Erythroblast (primary cell): ENCODE measurements at regions not wholly inside any gene's neighbourhood (a gene's known extent, or its start where the extent isn't known, plus 50 kb on each side); places are given as distances from the start of the nearest gene placed in this dataset.

Experiments used
- DNase-seq, 2 experiments: peaks; one replicate each; lab custom pipeline; 2025; lab: John Stamatoyannopoulos, UW
- GATA1 ChIP-seq: IDR thresholded peaks from 2 replicates; pipeline ENCODE4 v1.6.1; 2011; ENCODE audit warnings: low read depth, mild to moderate bottlenecking, control low read depth, low read length, moderate library complexity
- POLR2A ChIP-seq: IDR thresholded peaks from 2 replicates; pipeline ENCODE4 v1.6.1; 2011; ENCODE audit warnings: mild to moderate bottlenecking, low read length

DNA sequence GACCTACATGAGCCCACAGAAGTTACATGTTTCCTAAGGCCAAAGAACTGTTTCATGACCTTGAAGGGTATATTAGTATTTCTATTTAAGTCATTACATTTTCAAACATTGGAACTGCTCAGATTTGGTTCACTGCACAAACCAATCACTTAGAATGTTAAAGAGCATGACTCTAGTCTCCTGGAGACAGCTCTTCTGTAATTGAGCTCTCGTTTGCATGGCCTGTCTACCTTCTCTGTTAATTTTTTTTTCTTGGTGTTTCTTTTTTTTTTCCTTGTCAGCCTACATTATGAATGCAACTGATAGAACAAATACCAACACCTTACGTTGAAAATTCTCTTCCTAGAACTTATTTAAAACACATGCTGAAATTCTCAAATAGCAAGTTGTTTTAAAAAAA lies 860.2 kb upstream of the MAP3K7 start:
- no peak for DNase-seq
- TF ChIP-seq POLR2A = no peak

DNA sequence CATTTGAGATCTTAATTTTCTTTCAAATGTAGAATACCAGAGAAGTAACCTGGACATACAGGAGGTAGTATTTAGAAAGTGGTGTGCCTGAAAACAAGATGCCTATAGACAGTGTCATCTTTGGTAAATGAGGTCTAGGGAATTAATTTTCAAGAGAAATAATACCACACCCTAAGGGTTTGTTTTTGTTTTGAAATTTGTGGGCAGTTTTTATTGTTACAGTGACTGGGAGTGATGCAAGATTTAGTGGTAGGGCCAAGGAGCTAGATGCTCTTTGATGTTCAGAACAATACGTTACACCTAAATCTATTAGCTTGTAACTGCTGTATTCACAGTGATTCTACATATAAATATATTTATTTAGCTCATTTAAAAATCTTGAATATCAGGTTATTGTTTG lies 856.5 kb upstream of the MAP3K7 start:
- TF ChIP-seq GATA1 = no peak
- TF ChIP-seq POLR2A = no peak
- DNase-seq = no peak

GRCh38 chr6:91442342-91442741 lies 855.5 kb upstream of the MAP3K7 start:
- DNase-seq = no peak
- TF ChIP-seq POLR2A (no peak), GATA1 (no peak)

DNA sequence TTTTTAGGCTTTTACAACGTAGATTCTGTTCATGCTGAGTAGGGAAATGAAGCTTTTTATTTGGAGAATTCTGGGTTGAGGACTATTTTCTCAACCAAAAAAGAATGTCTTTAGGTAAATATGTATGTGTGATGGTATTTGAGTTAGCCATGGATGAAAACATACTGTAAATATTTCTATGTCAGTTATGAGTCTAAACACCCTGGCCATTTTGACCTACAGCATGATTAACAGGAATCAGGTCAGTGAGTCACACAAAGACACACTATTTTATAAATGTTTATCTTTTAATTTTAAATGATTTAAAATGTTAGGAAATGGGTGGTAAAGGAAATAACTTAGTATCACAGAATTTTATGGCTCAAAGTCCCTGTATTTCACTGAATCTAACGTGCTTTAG lies 851.7 kb upstream of the MAP3K7 start:
- TF ChIP-seq GATA1 (no peak), POLR2A (no peak)
- no peak for DNase-seq

GRCh38 chr6:91437315-91437729 lies 850.5 kb upstream of the MAP3K7 start:
- no peak for DNase-seq
- no peak for TF ChIP-seq GATA1
- no peak for TF ChIP-seq POLR2A

GRCh38 chr6:91436448-91436847 lies 849.6 kb upstream of the MAP3K7 start:
- DNase-seq = no peak
- TF ChIP-seq GATA1 (no peak), POLR2A (no peak)

DNA sequence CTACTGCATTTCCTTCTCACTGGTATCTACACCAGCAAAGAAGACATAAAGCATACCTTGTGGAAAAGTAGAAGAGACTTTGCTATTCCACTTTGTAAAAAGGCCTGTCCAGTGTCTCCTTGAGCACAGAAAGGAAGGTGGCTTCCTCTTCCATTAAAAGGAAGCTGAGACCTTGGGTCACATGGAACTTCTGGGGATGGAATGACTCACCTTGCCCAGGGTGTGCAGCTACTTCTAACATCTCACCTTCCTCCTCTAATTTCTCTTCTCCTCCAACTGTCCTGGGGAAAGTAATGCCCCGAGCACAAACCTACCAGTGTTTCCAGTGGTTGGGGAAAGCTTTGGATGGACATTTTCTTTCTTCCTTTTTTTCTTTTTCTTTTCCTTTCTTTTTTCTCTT lies 848.8 kb upstream of the MAP3K7 start:
- DNase-seq = no peak
- TF ChIP-seq POLR2A = no peak
- no peak for TF ChIP-seq GATA1

DNA sequence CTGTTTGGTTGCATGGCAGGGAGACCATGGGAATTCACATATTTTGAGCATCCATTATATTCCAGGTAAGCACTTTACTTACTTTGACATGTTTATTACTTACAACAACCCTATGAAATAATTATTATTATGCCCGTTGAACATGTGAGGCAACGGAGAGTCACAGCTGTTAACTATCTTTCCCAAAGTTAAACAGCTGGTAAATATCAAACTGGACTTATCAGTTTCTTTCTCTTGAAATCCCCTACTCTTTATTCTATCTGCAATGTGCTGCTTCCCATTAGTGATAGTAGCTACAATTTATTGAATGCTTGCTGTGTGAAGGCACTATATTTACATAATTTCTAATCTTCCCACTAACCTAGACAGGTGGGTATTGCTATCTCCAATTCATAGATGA lies 847.7 kb upstream of the MAP3K7 start:
- no peak for DNase-seq
- TF ChIP-seq POLR2A (no peak), GATA1 (no peak)

GRCh38 chr6:91433660-91434534 lies 847.0 kb upstream of the MAP3K7 start:
- no peak for DNase-seq
- TF ChIP-seq POLR2A (no peak), GATA1 (no peak)

GRCh38 chr6:91428953-91429560 lies 842.2 kb upstream of the MAP3K7 start:
- no peak for TF ChIP-seq POLR2A
- no peak for TF ChIP-seq GATA1
- no peak for DNase-seq

- DNase-seq = no peak
- TF ChIP-seq GATA1 = no peak
- no peak for TF ChIP-seq POLR2A
Measured at GRCh38 chr6:91428296-91428695, 841.4 kb upstream of the MAP3K7 start.

- DNase-seq = no peak
- TF ChIP-seq GATA1 (no peak), POLR2A (no peak)
Measured at GRCh38 chr6:91420243-91420642, 833.4 kb upstream of the MAP3K7 start.

- TF ChIP-seq GATA1 = no peak
- no peak for TF ChIP-seq POLR2A
- DNase-seq = no peak
Measured at GRCh38 chr6:91415031-91415605, 828.2 kb upstream of the MAP3K7 start.

DNA sequence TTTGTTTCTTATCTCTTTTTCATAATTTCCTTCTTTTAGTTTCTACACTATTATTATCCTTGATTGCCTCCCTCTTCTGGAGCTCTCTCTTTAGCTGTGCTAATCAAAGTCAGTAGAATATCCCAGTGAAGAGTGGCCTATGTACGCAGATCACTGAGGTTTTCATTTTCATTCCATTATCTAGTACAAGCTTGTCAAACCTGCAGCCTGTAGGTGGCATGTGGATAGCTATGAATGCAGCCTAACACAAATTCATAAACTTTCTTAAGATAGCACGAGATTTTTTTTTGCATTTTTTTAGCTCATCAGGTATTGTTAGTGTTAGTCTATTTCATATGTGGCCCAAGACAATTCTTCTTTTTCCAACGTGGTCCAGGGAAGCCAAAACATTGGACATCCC lies 825.7 kb upstream of the MAP3K7 start:
- DNase-seq = no peak
- TF ChIP-seq GATA1 (no peak), POLR2A (no peak)
